ENCODE measurements at regions not wholly inside any gene's neighbourhood (a gene's known extent, or its start where the extent isn't known, plus 50 kb on each side); places are given as distances from the start of the nearest gene placed in this dataset.
"Not testable (repeated sequence)": the region's sequence is repeated elsewhere in the genome, so short reads cannot be mapped to it uniquely, and the experiment has no call there.

DNA sequence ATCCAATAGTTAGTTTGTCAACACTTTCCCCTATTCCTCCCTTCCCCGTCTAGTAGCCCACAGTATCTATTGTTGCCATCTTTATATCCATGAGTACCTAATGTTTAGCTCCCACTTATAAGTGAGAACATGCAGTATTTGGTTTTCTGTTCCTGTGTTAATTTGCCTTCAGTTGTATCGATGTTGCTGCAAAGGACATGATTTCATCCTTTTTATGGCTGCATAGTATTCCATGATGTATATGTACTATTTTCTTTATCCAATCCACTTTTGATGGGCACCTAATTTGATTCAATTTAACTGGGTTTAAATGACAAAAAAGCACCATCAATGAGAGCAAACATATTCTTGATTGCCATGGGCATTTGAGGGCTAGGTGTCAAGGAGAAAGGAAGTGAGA is 321.5 kb upstream of the TBX18 start:
- no peak for DNase-seq (ENCODE audit: low read depth)

DNA sequence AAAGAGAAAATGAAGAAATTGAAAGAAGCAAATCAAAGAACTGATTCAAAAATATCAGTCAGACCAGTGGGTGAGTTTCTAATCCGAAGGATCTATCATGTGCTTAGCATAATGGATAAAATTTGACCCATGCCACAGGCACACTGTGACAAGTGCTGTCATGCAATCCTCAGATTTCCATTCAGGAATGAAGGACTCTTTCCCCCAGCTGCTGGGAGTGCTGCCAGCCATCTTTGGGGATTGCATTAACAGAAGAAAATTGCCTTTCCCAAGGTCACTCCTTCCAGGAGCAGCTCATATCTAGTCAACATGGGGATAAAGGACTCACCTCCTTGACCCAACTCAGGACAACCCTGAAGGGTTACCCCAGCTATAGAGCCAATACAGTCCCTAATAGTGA is 316.7 kb upstream of the TBX18 start:
- DNase-seq (ENCODE audit: low read depth): peak; percentile 17

DNA sequence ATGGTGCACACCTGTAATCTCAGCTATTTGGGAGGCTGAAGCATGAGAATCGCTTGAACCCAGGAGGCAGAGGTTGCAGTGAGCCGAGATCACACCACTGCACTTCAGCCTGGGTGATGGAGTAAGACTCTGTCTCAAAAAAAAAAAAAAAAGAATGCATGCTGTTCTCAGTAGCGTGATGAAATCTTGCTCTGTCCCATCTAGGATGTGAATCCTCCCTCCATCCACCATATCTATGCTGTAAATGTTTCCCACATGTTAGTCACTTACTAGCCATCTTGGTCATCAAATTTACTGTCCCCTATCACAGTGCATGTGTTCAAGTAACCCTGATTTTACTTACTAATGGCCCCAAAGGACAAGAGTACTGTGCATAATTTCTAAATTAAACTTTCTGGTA is 315.4 kb upstream of the TBX18 start:
- no peak for DNase-seq (ENCODE audit: low read depth)

DNA sequence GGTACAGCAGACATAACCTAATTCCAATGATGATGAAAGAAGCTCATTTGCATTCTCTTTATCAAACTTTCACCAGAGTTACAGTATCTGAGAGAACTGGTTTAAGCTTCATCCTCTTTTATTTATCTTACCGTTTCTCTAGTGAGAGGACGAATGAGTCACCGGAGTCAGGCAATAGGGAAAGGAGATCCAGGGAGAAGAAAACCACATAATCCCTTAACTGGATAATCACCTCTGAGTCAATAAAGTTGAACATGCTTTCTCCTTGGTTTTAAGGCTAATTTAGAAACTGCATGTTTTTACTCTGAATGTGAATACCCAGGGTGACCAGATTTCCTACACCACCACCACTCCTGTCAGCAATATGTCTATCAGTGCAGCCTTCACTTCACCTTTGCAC is 313.7 kb upstream of the TBX18 start:
- DNase-seq (ENCODE audit: low read depth): peak; percentile 97

DNA sequence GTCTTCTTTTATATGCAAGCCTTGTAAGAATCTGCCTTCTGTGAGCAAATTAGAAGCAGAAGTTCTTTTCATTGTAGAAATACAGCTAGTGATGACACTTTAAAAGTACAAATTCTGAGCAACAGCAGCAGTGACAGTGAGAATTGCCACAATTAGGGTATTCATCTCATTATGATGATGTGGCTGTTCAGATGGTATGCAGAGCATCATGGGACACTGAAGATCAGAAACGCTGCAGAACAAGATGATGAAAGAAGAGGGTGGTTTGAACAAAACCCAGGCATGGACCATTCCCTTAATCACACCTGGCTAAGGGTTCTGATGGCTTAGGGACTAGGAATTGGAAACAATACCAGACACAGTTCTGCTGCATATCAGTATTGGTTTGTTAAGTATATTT is 312.7 kb upstream of the TBX18 start:
- peak; percentile 36 for DNase-seq (ENCODE audit: low read depth)

DNA sequence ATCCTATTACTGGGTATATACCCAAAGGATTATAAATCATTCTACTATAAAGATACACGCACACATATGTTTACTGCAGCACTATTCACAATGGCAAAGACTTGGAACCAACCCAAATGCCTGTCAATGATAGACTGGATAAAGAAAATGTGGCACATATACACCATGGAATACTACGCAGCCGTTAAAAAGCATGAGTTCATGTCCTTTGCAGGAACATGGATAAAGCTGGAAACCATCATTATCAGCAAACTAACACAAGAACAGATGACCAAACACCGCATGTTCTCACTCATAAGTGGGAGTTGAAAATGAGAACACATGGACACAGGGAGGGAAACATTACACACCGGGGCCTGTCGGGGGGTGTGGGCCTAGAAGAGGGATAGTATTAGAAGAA is 307.4 kb upstream of the TBX18 start:
- not testable (repeated sequence) for DNase-seq (ENCODE audit: low read depth)

DNA sequence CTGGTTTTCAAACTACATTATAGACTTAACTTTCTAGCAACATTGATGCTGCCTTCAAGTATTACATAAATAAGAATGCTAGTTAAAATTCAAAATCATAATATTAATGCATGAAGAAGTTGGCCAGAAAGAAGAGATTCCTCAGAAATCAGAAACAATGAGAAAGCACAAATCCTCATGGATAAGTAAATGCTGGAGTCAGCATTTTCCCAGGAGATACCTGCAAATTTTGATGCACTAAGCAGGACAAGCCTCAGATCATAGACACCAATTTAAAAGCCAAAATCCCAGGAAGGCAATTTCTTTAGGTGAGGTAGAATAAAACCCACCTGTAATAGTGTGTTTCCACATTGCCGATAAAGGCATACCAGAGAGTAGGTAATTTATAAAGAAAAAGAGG is 305.2 kb upstream of the TBX18 start:
- no peak for DNase-seq (ENCODE audit: low read depth)

DNA sequence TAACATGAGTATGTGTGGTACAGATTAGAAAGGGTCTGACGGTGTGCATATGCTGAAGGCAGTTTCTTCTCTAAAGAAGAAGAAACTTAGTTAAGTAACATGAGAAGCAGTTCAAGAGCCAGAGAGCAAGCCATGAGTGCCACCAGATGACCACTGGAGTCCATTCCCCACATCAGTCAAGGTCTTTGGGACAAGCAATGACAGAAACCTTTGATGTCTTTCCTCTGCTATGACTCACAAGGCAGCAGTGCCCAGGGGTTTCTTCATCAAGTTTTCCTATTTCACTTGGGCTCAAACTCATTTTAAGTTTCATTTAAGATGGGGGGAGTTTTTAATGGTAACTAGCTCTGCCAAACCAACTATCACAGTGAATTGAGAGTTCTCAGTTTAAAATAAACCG is 303.8 kb upstream of the TBX18 start:
- no peak for DNase-seq (ENCODE audit: low read depth)

DNA sequence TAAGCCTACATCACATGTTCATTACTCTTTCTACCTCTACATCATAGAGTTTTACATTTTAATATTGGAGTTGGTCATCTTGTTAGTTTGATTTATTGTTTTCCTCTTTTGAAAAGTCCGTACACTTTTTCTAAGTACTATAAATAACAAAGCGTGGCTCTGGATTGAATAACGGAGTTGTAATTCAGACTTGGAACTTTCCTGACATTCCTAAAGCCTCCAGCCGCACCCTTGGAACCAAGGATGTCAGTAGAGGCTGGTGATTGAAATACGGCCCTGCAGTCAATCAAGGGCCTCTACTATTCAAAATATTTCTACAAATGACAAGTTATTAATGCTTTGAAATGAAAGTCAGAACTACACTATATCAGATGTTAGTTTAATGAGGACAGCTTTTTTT is 301.9 kb upstream of the TBX18 start:
- no peak for DNase-seq (ENCODE audit: low read depth)

DNA sequence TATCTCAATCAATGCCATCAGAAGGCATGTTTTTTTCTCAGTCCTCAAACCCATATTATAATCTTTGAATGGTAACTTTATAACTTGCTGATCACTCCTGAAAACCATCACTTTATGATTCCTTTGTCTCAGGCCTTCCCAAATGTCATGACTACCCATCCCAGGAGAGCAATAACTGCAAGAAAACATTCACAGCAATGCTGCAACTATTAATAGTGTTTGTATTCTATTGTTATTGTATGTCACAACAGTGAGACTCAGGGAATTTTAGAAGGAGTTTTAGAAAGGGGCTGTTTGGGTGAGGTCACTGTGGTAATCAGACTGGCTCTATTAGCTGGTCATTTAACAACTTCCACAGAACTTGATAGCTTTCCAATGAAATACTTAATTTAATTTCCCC is 301.4 kb upstream of the TBX18 start:
- peak; percentile 80 for DNase-seq (ENCODE audit: low read depth)

DNA sequence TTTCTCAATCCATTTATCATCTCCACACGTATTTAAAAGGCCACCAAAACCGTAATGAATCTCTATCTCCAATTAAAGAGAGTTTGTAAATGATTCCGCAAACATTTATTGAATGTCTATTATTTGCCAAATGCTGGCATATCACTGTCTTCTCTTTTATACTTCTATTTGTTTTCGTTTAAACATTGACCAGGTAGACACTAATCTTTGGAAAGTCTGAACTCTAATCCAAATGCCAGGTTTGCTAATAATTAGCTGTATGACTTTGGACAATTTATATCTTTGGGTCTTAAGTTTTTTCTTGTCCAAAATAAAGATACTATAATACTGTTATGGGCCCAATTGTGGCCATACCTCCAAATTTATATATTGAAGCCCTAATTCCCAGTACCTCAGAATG is 299.2 kb upstream of the TBX18 start:
- no peak for DNase-seq (ENCODE audit: low read depth)

DNA sequence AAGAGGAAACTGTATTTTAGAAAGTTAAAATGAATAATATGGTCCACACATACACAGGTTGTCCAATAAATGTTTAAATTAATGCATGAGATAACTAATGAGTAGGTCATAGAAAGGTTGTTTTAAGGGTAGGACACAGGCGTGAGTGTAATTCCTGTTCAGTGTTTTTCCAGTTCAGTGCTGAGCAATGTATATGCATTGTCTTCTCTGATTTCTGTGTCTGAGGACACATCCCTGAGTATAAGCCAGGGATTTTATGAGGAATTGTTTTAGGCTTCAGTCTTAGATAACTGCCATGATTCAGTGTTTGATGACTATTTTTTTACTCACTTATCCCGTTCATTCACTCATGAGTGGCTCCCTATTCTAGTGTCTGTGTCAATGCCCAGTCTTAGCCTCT is 298.5 kb upstream of the TBX18 start:
- DNase-seq (ENCODE audit: low read depth): no peak

DNA sequence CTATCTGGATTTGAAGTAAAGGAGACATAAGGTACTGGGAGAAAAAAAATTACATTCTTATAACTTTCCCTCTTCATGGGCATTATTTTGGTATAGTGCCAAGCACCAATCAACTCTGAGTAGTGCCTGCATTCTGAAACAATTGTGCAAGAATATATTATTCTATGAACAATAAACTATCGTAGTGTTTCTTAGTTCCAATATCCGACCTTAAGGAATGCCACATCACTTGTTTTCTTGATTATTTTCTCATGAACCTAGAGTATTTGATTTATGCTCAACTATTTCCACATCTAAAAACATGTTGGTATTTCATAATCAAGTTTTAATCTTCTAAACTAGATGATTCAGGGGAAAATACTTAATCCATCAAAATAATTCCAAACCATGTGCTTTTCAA is 294.4 kb upstream of the TBX18 start:
- DNase-seq (ENCODE audit: low read depth): peak; percentile 20

DNA sequence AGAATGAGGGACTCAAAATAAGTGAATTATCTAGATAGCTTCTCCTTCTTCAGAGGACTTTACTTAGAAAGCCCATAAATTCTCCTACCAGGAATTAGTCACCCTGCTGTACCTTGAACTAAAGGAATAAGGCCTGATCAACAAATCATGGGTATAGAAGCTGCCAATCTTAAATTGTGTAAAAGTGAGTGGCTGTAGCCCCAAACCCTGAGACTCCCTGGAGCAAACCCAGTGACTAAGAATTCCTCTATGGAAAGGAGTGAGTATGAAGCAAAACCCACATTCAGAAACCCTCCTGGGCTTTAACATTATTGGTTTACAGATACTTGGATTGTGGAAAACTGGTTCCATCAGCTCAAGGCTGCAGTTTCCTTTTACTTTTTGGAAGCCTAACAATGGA is 285.8 kb upstream of the TBX18 start:
- DNase-seq (ENCODE audit: low read depth): no peak

DNA sequence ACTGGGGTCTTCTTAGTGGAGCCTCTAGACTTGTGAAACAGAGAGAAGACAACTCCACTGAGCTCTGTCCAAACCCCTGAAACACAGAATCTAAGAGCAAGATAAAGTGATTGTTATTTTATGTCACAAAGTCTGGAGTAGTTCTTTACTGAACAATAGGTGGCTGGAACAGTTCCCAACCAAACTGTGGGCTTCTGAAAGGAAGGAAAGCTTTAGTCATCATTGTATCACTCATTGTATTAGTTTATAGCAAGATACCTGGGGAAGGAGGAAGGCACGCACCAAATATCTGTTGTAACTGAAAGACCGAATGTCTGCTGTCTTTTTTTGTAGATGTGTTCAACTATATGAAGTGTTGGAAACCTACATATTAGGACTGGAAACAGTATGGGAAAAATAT is 284.9 kb upstream of the TBX18 start:
- no peak for DNase-seq (ENCODE audit: low read depth)

DNA sequence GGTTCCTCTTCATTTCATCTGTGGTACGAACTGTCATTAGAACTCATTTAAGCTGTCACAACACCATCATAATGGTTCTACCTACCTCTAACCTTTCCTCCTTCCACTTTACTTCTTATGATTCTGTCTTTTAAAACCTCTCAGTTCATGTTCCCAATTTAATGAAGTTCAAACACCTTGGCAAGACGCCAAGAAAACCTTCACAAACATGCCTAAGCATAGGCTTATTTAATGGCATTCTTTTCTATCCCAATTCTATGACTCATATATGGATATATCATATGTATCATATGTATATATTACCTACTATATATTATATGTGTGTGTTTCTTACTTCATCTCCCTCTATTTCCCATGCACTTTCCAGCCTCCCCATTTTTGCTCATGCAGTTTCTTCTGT is 283.4 kb upstream of the TBX18 start:
- no peak for DNase-seq (ENCODE audit: low read depth)

DNA sequence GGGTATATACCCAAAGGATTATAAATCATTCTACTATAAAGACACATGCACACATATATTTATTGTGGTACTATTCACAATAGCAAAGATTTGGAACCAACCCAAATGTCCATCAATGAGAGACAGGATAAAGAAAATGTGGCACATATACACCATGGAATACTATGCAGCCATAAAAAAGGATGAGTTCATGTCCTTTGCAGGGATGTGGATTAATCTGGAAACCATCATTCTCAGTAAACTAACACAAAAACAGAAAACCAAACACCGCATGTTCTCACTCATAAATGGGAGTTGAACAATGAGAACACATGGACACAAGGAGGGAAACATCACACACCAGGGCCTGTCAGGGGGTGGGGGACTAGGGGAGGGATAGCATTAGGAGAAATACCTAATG is 281.4 kb upstream of the TBX18 start:
- DNase-seq (ENCODE audit: low read depth): not testable (repeated sequence)

DNA sequence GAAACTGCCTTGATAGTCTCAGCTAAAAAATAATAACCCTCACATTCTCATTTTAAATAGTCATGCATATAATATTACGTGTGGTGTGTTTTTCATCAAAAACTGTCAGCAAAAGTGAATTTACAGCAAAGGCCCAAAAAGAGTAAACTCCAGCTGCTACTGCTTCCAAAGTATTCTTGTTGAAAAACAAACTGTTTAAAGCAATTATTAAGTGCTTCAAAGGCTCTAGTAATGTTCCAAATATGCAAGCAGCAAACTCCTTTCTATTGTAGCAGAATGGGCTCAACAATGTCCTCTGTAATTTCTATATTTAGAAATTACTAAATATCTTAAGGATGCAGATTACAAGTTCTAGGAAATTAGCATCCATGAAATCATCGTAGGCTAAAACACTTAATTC is 280.0 kb upstream of the TBX18 start:
- DNase-seq (ENCODE audit: low read depth): no peak

DNA sequence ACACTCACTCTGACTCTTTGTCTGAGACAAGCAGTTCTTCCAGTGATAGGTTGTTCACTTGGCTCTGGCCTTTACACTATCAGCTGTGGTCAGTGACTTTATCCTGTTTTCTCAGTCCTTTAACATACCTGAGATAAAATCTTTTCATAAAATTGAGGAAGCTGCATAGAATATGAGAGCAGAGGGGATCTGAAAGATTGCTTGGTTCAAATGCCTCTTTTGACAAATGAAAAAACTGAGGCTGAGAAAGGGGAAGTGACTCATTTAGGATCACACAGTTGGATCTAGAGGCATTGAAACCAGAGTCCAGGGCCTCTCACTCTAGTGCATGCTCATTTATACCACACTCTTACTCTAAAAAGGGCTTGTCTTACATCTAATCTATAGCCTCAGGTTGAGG is 277.0 kb upstream of the TBX18 start:
- no peak for DNase-seq (ENCODE audit: low read depth)

DNA sequence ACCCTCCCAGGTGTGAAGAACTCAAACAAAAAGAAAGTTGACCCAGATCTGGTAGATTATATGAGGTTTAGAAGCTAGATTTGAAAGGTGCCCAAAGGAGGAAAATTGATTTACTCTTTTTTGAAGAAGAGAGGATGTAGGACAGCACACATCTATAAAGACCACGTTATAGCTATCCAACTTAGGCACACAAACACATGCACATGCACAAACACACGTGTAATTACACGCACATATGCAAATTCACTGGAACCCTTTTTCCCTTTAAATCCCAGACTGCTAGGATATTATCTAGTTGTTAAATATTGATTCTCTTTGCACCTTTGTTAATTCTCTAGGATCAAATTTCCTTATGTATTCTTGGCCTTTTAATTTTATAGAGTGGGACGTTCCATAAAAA is 272.8 kb upstream of the TBX18 start:
- DNase-seq (ENCODE audit: low read depth): no peak

DNA sequence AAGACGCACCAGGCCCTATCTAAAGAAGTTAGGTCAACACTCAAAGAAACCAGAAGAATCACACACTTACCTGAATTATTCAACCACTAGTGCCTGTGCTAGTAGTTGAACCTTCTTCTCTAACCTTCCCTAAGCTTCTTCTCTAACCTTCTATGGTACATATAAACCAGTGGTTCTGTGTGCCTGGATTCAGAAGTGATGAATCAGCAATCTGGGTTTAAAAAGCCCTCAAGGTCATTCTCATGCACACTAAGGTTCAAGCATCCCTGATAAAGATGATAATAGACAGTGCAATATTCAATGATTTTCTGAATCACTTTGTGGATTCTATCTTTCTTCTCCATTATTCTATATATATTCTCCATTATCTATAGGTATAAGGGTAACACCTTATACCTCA is 271.4 kb upstream of the TBX18 start:
- DNase-seq (ENCODE audit: low read depth): no peak

DNA sequence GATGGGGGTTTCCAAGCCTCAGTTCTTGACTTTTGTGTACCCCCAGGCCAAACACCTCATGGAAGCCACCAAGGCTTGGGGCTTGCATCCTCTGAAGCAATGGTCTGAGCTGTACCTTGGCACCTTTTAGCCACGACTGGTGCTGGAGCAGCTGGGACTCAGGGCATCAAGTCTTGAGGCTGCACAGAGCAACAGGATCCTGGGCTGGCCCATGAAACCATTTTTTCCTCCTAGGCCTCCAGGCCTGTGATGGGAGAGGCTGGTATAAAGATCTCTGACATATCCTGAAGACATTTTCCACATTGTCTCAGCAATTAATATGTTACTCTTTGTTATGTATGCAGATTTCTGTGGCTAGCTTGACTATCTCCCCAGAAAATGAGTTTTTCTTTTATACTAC is 269.1 kb upstream of the TBX18 start:
- DNase-seq (ENCODE audit: low read depth): no peak

DNA sequence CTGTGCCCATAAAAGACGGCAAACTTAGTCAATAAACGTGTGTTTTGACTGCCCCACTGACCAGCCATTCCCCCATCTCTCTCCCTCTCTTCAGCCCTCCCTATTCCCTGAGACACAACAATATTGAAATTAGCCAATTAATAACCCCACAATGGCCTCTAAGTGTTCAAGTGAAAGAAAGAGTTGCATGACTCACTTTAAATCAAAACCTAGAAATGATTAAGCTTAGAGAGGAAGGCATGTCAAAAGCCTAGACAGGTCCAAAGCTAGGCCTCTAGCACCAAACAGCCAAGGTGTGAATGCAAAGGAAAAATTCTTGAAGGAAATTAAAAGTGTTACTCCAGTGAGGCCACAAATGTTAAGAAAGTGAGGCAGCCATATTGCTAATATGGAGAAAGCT is 261.6 kb upstream of the TBX18 start:
- no peak for DNase-seq (ENCODE audit: low read depth)

DNA sequence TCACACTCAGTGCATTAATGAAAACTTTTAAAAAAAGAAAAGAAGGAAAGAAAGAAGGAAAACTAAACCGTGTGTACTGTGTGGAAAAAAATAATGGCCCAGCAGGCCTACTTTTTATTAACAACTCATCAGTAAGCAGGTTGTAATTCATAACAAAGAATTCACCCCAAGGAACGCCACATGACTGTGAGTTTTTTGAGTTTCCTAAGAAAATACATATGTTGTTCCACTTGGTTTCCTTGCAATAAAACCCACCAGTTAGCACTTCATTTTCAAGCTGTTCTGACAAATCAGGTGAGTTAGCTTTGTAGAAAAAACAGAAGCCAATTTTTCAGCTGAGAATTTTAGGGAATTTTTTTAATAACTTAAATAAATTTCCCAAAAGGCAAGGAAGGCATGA is 259.3 kb upstream of the TBX18 start:
- no peak for DNase-seq (ENCODE audit: low read depth)

DNA sequence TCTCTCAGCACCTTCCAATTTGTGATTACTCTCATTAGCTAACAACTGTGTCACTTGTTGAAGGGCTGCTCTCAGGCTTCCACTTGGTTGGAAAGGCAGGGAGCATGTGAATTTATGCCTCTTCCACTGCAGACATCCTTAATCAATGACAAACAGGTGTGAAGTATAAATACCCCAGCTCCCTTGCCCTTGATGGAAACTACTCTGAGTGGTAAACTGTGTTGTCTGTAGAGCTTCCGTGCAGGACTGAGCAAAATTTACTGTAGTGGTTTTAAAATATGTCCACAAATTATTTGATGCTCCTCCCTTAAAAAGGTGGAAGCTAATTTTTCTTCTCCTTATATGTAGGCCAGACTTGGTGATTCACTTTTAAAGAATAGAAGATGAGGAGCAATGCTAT is 253.0 kb upstream of the TBX18 start:
- DNase-seq (ENCODE audit: low read depth): no peak
